ENCODE measurements at regions not wholly inside any gene's neighbourhood (a gene's known extent, or its start where the extent isn't known, plus 50 kb on each side); places are given as distances from the start of the nearest gene placed in this dataset.
"Not testable (repeated sequence)": the region's sequence is repeated elsewhere in the genome, so short reads cannot be mapped to it uniquely, and the experiment has no call there.

DNA sequence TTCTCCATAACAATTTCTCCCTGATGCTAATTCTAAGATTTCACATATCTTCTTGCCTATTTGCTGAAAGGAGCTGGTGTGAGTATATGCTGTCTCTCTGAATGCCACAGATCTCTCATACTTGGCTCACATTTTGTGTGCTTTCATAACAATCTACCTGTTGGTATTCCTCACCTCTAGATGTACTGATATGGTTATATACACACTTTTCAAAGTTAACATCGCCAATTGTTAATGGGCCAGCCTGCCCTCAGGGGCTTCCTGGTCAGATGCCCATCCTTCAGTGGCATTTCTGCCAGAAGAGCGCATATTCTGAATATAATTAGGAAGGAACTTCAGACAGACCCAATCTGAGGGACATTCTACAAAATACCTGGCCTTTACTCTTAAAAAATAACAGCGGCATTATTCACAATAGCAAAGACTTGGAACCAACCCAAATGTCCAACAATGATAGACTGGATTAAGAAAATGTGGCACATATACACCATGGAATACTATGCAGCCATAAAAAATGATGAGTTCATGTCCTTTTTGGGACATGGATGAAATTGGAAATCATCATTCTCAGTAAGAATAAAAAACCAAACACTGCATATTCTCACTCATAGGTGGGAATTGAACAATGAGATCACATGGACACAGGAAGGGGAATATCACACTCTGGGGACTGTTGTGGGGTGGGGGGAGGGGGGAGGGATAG, 123.9 kb upstream of the FAT1 start:
- TF ChIP-seq, protein P1, sequence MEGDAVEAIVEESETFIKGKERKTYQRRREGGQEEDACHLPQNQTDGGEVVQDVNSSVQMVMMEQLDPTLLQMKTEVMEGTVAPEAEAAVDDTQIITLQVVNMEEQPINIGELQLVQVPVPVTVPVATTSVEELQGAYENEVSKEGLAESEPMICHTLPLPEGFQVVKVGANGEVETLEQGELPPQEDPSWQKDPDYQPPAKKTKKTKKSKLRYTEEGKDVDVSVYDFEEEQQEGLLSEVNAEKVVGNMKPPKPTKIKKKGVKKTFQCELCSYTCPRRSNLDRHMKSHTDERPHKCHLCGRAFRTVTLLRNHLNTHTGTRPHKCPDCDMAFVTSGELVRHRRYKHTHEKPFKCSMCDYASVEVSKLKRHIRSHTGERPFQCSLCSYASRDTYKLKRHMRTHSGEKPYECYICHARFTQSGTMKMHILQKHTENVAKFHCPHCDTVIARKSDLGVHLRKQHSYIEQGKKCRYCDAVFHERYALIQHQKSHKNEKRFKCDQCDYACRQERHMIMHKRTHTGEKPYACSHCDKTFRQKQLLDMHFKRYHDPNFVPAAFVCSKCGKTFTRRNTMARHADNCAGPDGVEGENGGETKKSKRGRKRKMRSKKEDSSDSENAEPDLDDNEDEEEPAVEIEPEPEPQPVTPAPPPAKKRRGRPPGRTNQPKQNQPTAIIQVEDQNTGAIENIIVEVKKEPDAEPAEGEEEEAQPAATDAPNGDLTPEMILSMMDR (optimal IDR thresholded peaks at IDR 0.05 in 1 of 3, IDR thresholded peaks at IDR 0.05 in 1 of 3, conservative IDR thresholded peaks at IDR 0.05 in 1 of 3; ENCODE audit: extremely low read depth in 1 of 3, insufficient read depth in 2 of 3, low read length in 3 of 3) = not testable (repeated sequence)
- TF ChIP-seq EZH2 (IDR thresholded peaks at IDR 0.05; ENCODE audit: low read length) = not testable (repeated sequence)
